Mesothelial cell of epicardium (in vitro differentiated cells): ENCODE measurements at regions not wholly inside any gene's neighbourhood (a gene's known extent, or its start where the extent isn't known, plus 50 kb on each side); places are given as distances from the start of the nearest gene placed in this dataset.

Experiments used
- DNase-seq, 2 experiments: peaks; one replicate each; pipeline ENCODE4 v3.0.0; 2021; ENCODE audit warnings: low spot score in 2 of 2; ENCODE audit not compliant: unreplicated experiment in 2 of 2
- H3K27ac Mint-ChIP-seq: 2 replicates; pipeline ENCODE4 v1.8.0; 2021; ENCODE audit warnings: mixed read lengths
- H3K27me3 Mint-ChIP-seq: 2 replicates; pipeline ENCODE4 v1.8.0; 2021; ENCODE audit warnings: low read depth, mixed read lengths
- H3K36me3 Mint-ChIP-seq: 2 replicates; pipeline ENCODE4 v1.8.0; 2021; ENCODE audit warnings: mixed read lengths
- H3K4me1 Mint-ChIP-seq: 2 replicates; pipeline ENCODE4 v1.8.0; 2021; ENCODE audit warnings: mixed read lengths
- H3K4me3 Mint-ChIP-seq: 2 replicates; pipeline ENCODE4 v1.8.0; 2021; ENCODE audit warnings: mild to moderate bottlenecking, moderate library complexity, mixed read lengths
- H3K9me3 Mint-ChIP-seq: 2 replicates; pipeline ENCODE4 v1.8.0; 2021; ENCODE audit warnings: mixed read lengths
- TF ChIP-seq, protein P1 (sequence below): fragments of 200-600 bp; sonication (generic); IDR thresholded peaks from one replicate; pipeline ENCODE4 v1.5.0; 2021; ENCODE audit warnings: antibody characterized with exemption; ENCODE audit not compliant: unreplicated experiment

- H3K9me3 Mint-ChIP-seq = peaks cover 14% of the 10 kb centered on the region
- no peak for DNase-seq
- H3K27me3 Mint-ChIP-seq = peaks cover 27% of the 10 kb centered on the region
- H3K4me1 Mint-ChIP-seq = no peaks in the 10 kb centered on the region
- no peak overlapping the region for H3K27ac Mint-ChIP-seq
- TF ChIP-seq, protein P1, sequence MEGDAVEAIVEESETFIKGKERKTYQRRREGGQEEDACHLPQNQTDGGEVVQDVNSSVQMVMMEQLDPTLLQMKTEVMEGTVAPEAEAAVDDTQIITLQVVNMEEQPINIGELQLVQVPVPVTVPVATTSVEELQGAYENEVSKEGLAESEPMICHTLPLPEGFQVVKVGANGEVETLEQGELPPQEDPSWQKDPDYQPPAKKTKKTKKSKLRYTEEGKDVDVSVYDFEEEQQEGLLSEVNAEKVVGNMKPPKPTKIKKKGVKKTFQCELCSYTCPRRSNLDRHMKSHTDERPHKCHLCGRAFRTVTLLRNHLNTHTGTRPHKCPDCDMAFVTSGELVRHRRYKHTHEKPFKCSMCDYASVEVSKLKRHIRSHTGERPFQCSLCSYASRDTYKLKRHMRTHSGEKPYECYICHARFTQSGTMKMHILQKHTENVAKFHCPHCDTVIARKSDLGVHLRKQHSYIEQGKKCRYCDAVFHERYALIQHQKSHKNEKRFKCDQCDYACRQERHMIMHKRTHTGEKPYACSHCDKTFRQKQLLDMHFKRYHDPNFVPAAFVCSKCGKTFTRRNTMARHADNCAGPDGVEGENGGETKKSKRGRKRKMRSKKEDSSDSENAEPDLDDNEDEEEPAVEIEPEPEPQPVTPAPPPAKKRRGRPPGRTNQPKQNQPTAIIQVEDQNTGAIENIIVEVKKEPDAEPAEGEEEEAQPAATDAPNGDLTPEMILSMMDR = no peak
- no peak overlapping the region for H3K4me3 Mint-ChIP-seq
- H3K36me3 Mint-ChIP-seq = no peaks in the 10 kb centered on the region
Measured at GRCh38 chr13:111546921-111547675, 226.7 kb downstream of the TEX29 start.

GRCh38 chr13:111547726-111548273 lies 227.4 kb downstream of the TEX29 start:
- DNase-seq = no peak
- H3K9me3 Mint-ChIP-seq = peaks cover 14% of the 10 kb centered on the region
- no peaks in the 10 kb centered on the region for H3K4me1 Mint-ChIP-seq
- H3K27ac Mint-ChIP-seq = no peak overlapping the region
- TF ChIP-seq, protein P1 = no peak
- H3K36me3 Mint-ChIP-seq = no peaks in the 10 kb centered on the region
- no peak overlapping the region for H3K4me3 Mint-ChIP-seq
- peaks cover 29% of the 10 kb centered on the region for H3K27me3 Mint-ChIP-seq

- H3K4me1 Mint-ChIP-seq = no peaks in the 10 kb centered on the region
- peaks cover 34% of the 10 kb centered on the region for H3K27me3 Mint-ChIP-seq
- no peak for DNase-seq
- no peak overlapping the region for H3K4me3 Mint-ChIP-seq
- TF ChIP-seq, protein P1 = no peak
- peaks cover 14% of the 10 kb centered on the region for H3K9me3 Mint-ChIP-seq
- H3K36me3 Mint-ChIP-seq = no peaks in the 10 kb centered on the region
- no peak overlapping the region for H3K27ac Mint-ChIP-seq
Measured at GRCh38 chr13:111548301-111548700, 227.9 kb downstream of the TEX29 start.

GRCh38 chr13:111548805-111549204 lies 228.4 kb downstream of the TEX29 start:
- H3K4me1 Mint-ChIP-seq = no peaks in the 10 kb centered on the region
- H3K4me3 Mint-ChIP-seq = no peak overlapping the region
- no peaks in the 10 kb centered on the region for H3K36me3 Mint-ChIP-seq
- peaks cover 38% of the 10 kb centered on the region for H3K27me3 Mint-ChIP-seq
- H3K27ac Mint-ChIP-seq = no peak overlapping the region
- no peak for DNase-seq
- H3K9me3 Mint-ChIP-seq = peaks cover 14% of the 10 kb centered on the region
- TF ChIP-seq, protein P1 = no peak

DNA sequence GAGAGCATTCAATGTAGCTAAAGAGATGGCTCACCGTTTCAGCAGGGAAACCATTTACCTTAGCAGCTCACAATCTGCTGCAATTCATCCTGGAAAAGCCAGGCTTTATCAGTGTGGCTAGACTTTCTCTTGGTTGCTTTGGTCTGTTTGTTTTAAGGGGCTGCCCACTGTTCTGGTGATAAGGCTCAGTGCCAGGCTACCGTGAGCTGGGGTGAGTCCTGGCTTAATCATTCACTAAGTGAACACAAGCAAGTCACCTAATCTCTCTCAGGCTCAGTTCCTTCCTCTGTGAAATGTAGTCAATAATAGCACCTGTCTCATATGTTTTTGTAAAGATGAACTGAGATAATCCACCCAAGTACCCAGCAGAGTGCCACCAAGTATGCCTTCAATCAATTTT lies 229.0 kb downstream of the TEX29 start:
- Mint-ChIP-seq H3K9me3 (peaks cover 12% of the 10 kb centered on the region), H3K4me1 (no peaks in the 10 kb centered on the region), H3K36me3 (no peaks in the 10 kb centered on the region), H3K27ac (no peak overlapping the region), H3K27me3 (peaks cover 37% of the 10 kb centered on the region), H3K4me3 (no peak overlapping the region)
- no peak for DNase-seq
- TF ChIP-seq, protein P1 = no peak
